ENCODE measurements at regions not wholly inside any gene's neighbourhood (a gene's known extent, or its start where the extent isn't known, plus 50 kb on each side); places are given as distances from the start of the nearest gene placed in this dataset.

- TF ChIP-seq, protein P1, sequence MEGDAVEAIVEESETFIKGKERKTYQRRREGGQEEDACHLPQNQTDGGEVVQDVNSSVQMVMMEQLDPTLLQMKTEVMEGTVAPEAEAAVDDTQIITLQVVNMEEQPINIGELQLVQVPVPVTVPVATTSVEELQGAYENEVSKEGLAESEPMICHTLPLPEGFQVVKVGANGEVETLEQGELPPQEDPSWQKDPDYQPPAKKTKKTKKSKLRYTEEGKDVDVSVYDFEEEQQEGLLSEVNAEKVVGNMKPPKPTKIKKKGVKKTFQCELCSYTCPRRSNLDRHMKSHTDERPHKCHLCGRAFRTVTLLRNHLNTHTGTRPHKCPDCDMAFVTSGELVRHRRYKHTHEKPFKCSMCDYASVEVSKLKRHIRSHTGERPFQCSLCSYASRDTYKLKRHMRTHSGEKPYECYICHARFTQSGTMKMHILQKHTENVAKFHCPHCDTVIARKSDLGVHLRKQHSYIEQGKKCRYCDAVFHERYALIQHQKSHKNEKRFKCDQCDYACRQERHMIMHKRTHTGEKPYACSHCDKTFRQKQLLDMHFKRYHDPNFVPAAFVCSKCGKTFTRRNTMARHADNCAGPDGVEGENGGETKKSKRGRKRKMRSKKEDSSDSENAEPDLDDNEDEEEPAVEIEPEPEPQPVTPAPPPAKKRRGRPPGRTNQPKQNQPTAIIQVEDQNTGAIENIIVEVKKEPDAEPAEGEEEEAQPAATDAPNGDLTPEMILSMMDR (IDR thresholded peaks at IDR 0.05; ENCODE audit: insufficient read depth, low read depth, low read length): no peak
These were observed 671.1 kb upstream of the GRM3 start for GRCh38 chr7:85972504-85973141.

DNA sequence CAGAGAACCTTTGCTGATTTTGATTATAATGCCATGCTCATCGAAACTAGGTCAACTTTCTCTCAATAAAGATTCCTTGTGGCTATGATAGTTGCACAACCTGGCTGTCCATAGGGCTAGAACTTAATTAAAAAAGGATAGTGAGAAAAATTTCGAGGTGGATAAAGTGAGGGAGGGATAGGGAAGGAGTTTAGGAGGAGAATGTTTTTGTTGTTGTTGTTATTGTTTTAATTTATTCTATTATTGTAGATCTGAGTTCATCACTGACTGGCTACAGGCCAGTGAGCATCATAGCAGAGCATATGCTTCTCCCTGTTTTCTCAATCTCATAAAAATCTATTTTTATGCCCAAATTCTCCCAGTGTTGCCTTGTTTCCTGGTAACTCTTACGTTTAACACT lies 688.7 kb upstream of the GRM3 start:
- H3K4me3 ChIP-seq (ENCODE audit: low read depth, low read length): no peak overlapping the region
- DNase-seq (ENCODE audit: low read depth): no peak
- TF ChIP-seq, protein P1 (IDR thresholded peaks at IDR 0.05; ENCODE audit: insufficient read depth, low read depth, low read length): no peak

More at GRCh38 chr7:85972504-85973141, 671.1 kb upstream of the GRM3 start:
- DNase-seq (ENCODE audit: low read depth): no peak
- no peak overlapping the region for H3K4me3 ChIP-seq (ENCODE audit: low read depth, low read length)

DNA sequence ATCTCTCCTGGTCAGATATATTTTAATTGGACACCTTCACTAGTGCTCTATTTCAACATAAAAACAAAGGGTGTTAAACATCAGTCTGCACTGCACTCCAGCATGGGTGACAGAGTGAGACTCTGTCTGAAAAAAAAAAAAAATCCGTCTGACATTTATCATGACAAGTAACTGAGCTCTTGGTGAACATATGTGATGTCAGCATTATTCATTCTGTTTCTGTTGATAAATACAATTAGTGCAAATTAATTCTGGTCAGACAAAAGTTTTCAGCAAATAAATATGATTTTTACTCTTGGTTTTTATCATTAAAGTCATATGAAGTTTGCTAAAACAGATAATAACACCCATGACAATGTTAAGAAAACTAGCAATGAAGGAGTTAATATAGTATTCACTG lies 692.8 kb upstream of the GRM3 start:
- H3K4me3 ChIP-seq (ENCODE audit: low read depth, low read length): no peak overlapping the region
- TF ChIP-seq, protein P1 (IDR thresholded peaks at IDR 0.05; ENCODE audit: insufficient read depth, low read depth, low read length): no peak
- no peak for DNase-seq (ENCODE audit: low read depth)

- TF ChIP-seq, protein P1 (IDR thresholded peaks at IDR 0.05; ENCODE audit: insufficient read depth, low read depth, low read length): no peak
- no peak for DNase-seq (ENCODE audit: low read depth)
- no peak overlapping the region for H3K4me3 ChIP-seq (ENCODE audit: low read depth, low read length)
These were observed 693.3 kb upstream of the GRM3 start for GRCh38 chr7:85950418-85950817.

DNA sequence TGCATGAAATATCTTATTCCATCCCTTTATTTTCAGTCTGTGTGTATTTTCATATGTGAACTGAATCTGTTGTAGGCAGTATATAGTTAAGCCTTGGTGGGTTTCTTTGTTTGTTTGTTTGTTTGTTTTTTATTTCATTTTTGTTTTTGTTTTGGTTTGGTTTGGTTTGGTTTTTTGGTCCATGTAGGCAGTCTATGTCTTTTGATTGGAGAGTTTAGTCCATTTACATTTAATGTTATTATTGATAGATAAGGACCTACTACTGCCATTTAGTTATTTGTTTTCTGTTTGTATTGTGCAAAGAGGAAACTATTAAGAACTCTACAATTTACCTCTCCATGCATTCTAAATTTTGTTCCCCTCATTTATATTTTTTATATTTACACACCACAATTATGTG lies 695.9 kb upstream of the GRM3 start:
- TF ChIP-seq, protein P1 (IDR thresholded peaks at IDR 0.05; ENCODE audit: insufficient read depth, low read depth, low read length): no peak
- DNase-seq (ENCODE audit: low read depth): no peak
- H3K4me3 ChIP-seq (ENCODE audit: low read depth, low read length): no peak overlapping the region

DNA sequence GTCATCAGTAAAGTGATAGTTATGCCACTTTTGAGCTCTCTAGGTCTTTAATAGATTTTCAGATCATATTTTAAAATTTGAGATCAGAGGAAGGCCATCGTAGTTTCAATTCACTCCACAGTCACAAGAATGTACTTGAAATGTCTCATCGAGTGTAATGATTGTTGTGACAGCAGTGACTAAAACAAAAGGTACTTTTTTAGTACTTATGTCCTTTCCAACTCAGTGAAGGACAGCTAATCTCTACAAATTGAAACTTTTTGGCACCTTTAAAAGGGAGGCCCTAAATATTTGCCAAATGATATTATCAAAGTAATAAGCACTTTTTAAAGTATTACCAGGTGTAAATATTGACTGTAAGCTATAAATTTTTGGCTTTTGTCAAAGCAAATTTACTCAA lies 702.9 kb upstream of the GRM3 start:
- no peak for DNase-seq (ENCODE audit: low read depth)
- no peak overlapping the region for H3K4me3 ChIP-seq (ENCODE audit: low read depth, low read length)
- TF ChIP-seq, protein P1 (IDR thresholded peaks at IDR 0.05; ENCODE audit: insufficient read depth, low read depth, low read length): no peak

DNA sequence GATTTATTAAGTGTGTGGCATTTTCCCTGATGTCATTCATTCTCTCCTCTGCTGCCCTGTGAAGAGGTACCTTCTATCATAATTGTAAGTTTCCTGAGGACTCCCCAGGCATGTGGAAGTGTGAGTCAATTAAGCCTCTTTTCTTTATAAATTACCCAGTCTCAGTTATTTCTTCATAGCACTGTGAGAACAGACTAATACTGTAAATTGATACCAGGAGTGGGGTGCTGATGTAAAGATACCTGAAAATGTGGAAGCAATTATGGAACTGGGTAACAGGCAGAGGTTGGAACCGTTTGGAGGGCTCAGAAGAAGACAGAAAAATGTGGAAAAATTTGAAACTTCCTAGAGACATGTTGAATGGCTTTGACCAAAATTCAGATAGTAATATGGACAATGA lies 711.8 kb upstream of the GRM3 start:
- TF ChIP-seq, protein P1 (IDR thresholded peaks at IDR 0.05; ENCODE audit: insufficient read depth, low read depth, low read length): no peak
- no peak overlapping the region for H3K4me3 ChIP-seq (ENCODE audit: low read depth, low read length)
- DNase-seq (ENCODE audit: low read depth): no peak

Measured in fibroblast of villous mesenchyme (primary cell).